ENCODE measurements at regions not wholly inside any gene's neighbourhood (a gene's known extent, or its start where the extent isn't known, plus 50 kb on each side); places are given as distances from the start of the nearest gene placed in this dataset.

DNA sequence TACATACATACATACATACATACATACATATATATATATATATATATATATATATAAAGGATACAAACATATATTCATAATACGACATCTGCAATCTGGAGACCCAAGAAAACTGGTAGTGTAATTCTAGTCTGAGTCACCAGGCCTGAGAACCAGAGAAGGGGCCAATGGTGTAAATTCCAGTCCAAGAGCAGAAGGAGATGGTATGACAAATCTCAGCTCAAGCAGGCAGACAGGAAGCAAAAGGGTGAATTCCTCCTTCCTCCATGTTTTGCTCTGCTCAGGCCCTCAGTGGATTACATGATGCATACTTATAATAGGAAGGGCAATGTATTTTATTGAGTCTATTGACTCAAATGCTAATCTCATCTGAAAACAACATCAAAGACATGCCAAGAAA lies 1060.4 kb upstream of the TMPRSS15 start:
- TF ChIP-seq, protein P1, sequence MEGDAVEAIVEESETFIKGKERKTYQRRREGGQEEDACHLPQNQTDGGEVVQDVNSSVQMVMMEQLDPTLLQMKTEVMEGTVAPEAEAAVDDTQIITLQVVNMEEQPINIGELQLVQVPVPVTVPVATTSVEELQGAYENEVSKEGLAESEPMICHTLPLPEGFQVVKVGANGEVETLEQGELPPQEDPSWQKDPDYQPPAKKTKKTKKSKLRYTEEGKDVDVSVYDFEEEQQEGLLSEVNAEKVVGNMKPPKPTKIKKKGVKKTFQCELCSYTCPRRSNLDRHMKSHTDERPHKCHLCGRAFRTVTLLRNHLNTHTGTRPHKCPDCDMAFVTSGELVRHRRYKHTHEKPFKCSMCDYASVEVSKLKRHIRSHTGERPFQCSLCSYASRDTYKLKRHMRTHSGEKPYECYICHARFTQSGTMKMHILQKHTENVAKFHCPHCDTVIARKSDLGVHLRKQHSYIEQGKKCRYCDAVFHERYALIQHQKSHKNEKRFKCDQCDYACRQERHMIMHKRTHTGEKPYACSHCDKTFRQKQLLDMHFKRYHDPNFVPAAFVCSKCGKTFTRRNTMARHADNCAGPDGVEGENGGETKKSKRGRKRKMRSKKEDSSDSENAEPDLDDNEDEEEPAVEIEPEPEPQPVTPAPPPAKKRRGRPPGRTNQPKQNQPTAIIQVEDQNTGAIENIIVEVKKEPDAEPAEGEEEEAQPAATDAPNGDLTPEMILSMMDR (IDR thresholded peaks at IDR 0.05 in 8 of 11, conservative IDR thresholded peaks at IDR 0.05 in 3 of 11): no peak
- no peak for TF ChIP-seq POLR2A (IDR thresholded peaks at IDR 0.05)
